HL-60/S4 (cell line): ENCODE measurements at regions not wholly inside any gene's neighbourhood (a gene's known extent, or its start where the extent isn't known, plus 50 kb on each side); places are given as distances from the start of the nearest gene placed in this dataset.
"Not testable (repeated sequence)": the region's sequence is repeated elsewhere in the genome, so short reads cannot be mapped to it uniquely, and the experiment has no call there.

Experiments used
- in situ Hi-C: fragments of 300-500 bp; cut with MboI; formaldehyde crosslinking; loops from 2 replicates; pipeline ENCODE4 v1.14.3; 2022; ENCODE audit warnings: low sequenced_read_pairs

- in situ Hi-C loops = no loop called here
Measured at GRCh38 chr13:84137292-84137691, 255.0 kb upstream of the SLITRK1 start.

GRCh38 chr13:84136582-84136981 is 254.3 kb upstream of the SLITRK1 start:
- in situ Hi-C loops = no loop called here

DNA sequence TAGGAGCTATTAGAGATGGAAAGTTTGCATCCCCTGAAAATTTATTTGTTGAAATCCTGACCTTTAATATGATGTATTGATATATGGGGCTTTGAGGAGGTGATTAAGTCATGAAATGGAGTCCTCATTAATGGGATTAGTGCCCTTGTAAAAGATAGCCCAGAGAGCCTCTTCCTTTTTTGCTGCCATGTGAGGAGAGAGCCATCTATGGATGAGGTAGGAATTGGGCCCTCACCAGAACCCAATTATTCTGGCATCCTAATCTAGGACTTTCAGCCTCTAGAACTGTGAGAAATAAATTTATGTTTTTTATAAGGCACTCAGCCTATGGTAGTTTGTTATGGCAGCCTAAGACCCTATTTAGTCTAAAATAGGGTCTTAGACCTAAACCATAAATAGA is 250.2 kb upstream of the SLITRK1 start:
- in situ Hi-C loops = no loop called here

DNA sequence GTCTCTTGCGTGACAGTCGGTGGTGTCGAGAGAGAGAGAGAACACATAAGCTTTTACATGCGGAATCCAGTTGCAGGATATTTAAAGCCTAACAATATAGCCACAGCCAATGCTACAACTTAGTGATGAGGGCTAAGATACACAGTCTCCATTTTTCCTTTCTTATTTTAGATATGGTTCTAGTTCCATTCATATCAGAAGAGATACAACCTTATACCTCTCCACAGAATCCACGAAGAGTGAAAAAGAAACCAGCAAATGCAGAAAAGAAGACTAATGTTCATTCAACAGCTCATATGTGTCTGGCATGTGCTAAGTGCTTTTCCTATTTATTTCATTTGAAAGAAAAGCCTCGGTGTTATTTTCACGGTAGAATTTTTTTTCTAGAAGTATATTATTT is 249.0 kb upstream of the SLITRK1 start:
- in situ Hi-C loops = no loop called here

DNA sequence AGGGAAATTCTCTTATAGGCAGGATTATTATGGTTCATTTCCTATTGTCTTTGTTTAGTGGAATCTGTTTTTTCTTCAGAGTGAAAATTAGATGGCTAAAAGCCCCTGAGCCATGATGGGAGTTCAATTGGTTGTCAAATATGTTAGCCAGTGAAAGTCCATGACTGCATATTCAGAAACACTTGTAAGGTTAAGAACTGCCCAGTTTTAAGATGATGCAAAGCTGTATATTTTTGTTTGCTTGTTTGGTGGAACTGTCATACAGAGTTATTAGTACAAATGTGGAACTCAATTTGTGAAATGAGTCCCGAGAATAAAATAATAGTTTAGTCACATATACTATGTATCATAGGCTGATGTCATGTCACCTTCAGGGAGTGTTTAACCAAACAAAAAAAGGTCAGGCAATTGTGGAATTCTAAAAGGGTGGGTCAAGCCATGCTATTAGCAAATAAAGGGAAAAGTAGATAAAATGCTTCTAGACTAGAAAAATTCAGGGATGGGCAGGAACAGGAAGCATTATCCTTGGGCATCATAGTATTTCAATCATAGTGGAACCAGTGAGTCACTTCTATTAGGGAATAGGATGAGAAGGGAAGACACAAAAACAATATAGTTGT is 248.3 kb upstream of the SLITRK1 start:
- in situ Hi-C loops = no loop called here

GRCh38 chr13:84129966-84130365 is 247.7 kb upstream of the SLITRK1 start:
- in situ Hi-C loops = no loop called here

DNA sequence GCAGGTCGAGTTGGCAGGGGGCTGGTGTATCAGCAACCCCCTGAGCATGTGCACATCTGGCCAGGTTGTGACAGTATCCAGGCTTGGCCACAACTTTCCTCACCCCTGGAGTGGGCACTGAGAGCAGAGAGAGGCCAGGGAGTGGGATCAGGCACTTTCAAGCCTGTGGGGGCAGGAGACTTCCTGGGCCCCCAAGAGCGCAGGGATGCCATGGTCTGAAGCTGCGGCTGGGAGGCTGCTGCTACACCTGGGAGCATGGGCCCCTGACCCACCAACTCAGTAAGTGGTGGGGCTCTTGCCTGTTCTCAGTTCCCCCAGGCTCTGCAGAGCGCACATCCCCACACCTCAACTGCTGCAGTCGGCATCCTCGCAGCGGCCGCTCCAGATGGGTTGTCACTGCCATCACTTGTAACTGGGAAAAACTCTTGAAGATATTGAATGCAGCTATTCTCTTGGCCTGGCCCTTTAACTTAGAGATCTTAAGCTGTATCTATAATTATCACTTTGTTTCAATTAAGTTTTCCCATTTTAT is 245.4 kb upstream of the SLITRK1 start:
- in situ Hi-C loops = no loop called here

DNA sequence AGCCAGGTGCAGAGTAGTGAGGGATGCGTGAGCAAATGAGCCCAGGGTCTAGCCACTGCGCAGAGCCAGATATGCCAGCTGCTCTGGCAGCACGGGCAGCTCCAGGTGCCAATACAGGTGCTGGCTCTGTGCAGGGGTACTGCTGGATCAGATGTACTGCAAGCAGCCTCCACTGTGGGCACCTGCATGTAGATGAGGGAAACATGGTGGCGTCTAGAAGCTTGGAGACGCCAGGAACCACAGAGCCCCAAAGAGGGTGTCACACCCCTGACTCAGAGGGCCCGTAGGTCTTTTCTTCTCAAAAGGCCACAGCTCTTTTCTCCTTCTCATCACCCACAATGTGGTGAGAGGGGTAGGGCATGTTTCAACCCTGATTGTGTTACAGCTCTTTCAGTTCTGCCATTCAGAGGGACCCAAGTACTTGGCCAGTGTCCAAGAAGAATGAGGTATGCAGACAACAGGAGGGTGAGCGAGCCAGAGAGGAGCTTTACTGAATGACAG is 244.4 kb upstream of the SLITRK1 start:
- in situ Hi-C loops = no loop called here

DNA sequence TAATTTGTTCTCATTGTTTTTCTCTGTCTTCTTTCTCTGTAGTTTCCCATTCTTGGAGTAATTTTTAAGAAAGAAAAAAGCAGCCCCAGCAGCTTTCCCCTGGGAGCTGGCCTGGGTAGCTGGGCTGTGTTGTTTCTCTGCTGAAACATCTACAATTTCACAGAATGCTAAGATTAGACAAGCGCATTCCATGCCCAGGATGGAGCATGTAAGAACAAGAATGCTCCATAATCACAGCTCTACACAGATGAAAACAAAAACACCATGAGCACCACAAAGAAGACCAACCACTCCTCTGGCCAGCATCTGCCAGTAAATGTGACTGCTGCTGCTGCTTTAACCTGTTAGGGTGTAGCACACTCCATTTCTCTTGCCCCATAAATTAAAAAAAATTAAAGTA is 239.2 kb upstream of the SLITRK1 start:
- in situ Hi-C loops = no loop called here

GRCh38 chr13:84118839-84119409 is 236.7 kb upstream of the SLITRK1 start:
- in situ Hi-C loops = no loop called here

DNA sequence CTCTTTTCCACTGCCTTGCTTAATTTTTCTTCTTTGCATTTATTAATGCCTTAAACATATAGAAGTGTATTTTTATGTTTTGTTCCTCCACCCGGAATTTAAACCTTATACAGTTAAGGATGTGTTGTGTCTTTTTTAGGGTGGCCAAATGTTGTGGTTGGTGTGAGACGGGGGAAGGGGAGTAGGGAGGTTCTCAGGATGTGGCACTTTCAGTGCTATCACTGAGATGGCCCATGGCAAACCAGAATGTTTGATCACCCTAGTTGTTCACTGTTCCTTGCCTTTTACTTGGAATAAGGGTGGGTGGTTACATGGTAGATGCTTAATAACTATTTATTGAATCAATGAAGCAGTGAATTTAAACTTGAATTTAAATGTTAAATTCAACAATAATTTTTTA is 216.0 kb upstream of the SLITRK1 start:
- in situ Hi-C loops = no loop called here

DNA sequence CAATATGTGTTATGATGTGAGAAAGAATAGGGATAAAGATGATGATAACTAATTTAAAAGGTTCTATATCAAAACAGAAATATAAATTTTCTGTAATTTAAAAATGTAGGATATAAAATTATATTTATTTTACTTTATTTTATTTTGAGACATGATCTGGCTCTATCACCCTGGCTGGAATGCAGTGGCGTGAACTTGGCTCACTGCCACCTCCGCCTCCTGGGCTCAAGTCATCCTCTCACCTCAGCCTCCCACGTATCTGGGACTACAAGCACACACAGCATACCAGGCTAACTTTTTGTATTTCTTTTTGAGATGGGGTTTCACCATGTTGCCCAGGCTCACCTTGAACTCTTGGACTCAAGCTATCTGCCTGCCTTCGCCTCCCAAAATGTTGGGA is 214.9 kb upstream of the SLITRK1 start:
- in situ Hi-C loops = no loop called here

- in situ Hi-C loops = no loop called here
Measured at GRCh38 chr13:84096216-84096615, 213.9 kb upstream of the SLITRK1 start.

DNA sequence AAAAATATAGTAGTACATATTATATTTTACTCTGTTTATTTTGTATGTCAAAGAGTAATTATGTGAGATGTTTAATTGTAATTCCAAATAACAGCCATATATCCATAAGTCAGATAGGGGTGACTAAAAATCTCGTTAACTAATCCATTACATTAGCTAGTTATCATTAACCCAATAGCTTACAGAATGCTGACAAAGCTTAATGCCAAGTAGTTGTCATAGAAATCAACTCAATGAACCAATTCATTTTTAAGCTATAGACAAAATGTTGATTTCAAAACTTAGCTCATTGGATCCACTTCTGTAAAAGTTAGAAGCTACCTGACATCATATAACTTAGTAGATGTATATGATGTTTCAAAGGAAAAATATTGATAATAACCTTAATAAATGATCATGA is 206.7 kb upstream of the SLITRK1 start:
- in situ Hi-C loops = no loop called here

DNA sequence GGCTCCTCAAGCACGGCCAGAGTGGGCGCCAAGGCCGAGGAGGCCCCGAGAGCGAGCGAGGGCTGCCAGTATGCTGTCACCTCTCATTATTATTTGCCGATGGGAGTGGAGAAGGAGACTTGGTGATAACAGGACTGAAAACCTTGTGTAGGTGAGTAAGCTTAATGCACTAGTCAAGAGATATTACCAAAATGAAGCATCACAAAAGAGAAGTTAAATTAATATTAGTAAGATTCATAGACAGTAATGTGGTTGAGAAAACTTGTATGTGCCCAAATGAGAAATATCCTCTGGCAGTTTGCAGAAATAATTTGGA is 204.5 kb upstream of the SLITRK1 start:
- in situ Hi-C loops = no loop called here

DNA sequence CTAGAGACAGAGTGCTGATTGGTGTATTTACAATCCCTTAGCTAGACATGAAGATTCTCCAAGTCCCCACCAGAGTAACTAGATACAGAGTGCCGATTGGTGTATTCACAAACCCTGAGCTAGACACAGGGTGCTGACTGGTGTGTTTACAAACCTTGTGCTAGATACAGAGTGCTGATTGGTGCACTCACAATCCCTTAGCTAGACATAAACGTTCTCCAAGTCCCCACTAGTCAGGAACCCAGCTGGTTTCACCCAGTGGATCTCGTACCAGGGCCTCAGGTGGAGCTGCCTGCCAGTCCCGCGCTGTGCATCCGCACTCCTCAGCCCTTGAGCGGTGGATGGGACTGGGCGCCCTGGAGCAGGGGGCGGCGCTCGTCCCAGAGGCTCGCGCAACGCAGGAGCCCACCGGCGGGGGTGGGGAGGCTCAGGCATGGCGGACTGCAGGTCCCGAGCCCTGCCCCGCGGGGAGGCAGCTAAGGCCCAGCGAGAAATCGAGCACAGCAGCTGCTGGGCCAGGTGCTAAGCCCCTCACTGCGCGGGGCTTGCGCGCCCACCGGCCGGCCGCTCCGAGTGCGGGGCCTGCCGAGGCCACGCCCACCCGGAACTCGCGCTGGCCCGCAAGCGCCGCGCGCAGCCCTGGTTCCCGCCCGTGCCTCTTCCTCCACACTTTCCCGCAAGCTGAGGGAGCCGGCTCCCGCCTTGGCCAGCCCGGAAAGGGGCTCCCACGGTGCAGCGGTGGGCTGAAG is 204.0 kb upstream of the SLITRK1 start:
- in situ Hi-C loops = not testable (repeated sequence)

DNA sequence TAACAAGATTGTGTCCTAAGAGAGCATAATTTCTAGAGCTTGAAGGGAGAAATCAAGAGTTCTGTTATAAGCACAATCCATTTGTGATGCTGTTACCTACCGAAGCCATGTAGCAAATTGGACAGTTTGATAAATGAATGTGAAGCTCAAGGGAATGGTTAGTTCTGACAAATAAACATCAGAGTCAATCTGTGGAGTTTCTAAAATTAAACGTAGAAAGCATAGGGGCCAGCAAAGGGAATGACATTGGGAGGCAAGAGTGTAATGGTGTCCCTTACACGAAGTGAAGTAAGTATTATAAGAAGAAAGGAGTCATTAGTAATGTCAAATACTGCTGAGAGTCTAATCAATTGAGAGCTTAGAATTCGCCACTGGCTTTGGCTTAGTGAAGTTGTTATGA is 200.2 kb upstream of the SLITRK1 start:
- in situ Hi-C loops = no loop called here

GRCh38 chr13:84080748-84081530 is 198.7 kb upstream of the SLITRK1 start:
- in situ Hi-C loops = no loop called here

DNA sequence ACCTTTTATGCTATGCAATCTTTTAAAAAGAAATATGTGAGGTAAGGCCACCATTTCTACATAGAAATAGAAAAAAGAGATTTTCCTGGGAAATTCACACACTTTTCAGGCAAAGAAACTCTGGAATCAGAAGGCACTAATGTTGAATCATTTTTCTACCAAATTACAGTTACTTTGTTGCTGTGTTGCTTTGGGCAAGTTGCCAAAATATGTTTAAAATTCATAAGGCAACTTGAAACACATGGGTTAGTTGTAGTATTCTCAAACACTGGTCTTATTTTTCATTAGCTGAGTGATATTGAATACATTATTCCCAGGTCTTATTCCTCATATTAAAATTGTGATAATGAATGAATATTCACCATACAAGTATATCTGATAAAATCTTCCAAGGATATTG is 195.0 kb upstream of the SLITRK1 start:
- in situ Hi-C loops = no loop called here

- in situ Hi-C loops = no loop called here
Measured at GRCh38 chr13:84076280-84076679, 194.0 kb upstream of the SLITRK1 start.

- in situ Hi-C loops = no loop called here
Measured at GRCh38 chr13:84050536-84050935, 168.3 kb upstream of the SLITRK1 start.
